Suprapubic skin (tissue), 4 donors: ENCODE measurements at regions not wholly inside any gene's neighbourhood (a gene's known extent, or its start where the extent isn't known, plus 50 kb on each side); places are given as distances from the start of the nearest gene placed in this dataset.
A peak's percentile ranks its signal among the peaks of the same experiment; 100 is the strongest.

Experiments
- DNase-seq, 2 donors: peaks; one replicate each; pipeline ENCODE4 v3.0.0-alpha.2; 2019; ENCODE audit warnings: low spot score in 2 of 2
- H3K27ac ChIP-seq: fragments of 200-600 bp; sonication (generic); one replicate; pipeline ENCODE4 v1.5.1; 2019
- H3K27me3 ChIP-seq: fragments of 200-600 bp; sonication (generic); one replicate; pipeline ENCODE4 v1.5.1; 2019
- H3K36me3 ChIP-seq: fragments of 200-600 bp; sonication (generic); one replicate; pipeline ENCODE4 v1.5.1; 2019
- H3K4me1 ChIP-seq: fragments of 200-600 bp; sonication (generic); one replicate; pipeline ENCODE4 v1.5.1; 2019
- H3K4me3 ChIP-seq: fragments of 200-600 bp; sonication (generic); one replicate; pipeline ENCODE4 v1.5.1; 2019; ENCODE audit warnings: mild to moderate bottlenecking
- H3K9me3 ChIP-seq: fragments of 200-600 bp; sonication (generic); one replicate; pipeline ENCODE4 v1.5.1; 2019
- EP300 ChIP-seq: sonication (generic); formaldehyde crosslinking; IDR thresholded peaks from one replicate; pipeline ENCODE4 v1.6.1; 2017; ENCODE audit warnings: antibody characterized with exemption
- POLR2A ChIP-seq, 2 donors: fragments of 450-650 bp; IDR thresholded peaks; one replicate each; pipeline ENCODE4 v1.6.1; 2017; ENCODE audit warnings: antibody characterized with exemption in 2 of 2, mild to moderate bottlenecking in 2 of 2, moderate library complexity in 2 of 2
- POLR2AphosphoS5 ChIP-seq, 3 donors: sonication (generic); formaldehyde crosslinking; IDR thresholded peaks; one replicate each; pipeline ENCODE4 v1.6.1; 2017; ENCODE audit warnings: antibody characterized with exemption in 3 of 3
- WGBS: methylation state at CpG from one replicate; pipeline ENCODE4 v1.1.5; 2018; 5-methylcytosine and 5-hydroxymethylcytosine counted together
- TF ChIP-seq, protein P1 (sequence below), 2 donors: fragments of 200-600 bp in 1 of 2; fragments of 450-650 bp in 1 of 2; sonication (generic) in 1 of 2; IDR thresholded peaks; one replicate each; pipeline ENCODE4 v1.5.1; 2016 to 2019; ENCODE audit warnings: antibody characterized with exemption in 2 of 2, mild to moderate bottlenecking in 1 of 2, moderate library complexity in 1 of 2

DNA sequence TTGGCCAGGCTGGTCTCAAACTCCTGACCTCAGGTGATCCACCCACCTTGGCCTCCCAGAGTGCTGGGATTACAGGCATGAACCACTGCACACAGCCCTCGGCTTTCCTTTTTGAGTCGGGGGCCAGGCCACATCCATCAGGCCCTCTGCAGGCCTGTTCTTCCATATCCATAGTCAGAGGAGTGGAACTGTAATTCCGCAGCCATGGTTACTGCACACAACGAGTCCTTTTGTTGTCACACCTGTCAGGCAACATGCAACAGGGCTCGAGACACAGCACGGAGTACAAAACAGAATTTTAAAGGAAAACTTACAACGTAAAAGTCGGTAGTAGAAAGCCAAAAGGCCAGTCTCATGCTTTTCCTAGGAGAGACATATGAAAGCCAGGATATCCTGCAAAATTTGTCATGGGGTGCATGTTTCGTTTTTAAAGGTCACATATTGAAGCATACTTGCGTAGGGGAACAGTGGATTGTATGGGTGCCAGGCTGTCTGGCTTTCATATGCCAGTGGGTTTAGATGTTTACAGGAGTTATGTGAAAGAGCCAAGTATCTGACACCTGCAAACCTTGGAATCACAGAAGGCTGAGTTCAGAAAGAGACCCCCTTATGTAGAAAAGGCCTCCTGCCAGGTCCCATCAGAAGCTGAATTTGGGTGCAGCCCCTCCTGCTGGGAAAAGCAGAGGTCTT lies 63.2 kb upstream of the LPP start:
- WGBS: 86% methylated on average over 9 of the region's 10 CpGs
- H3K4me3 ChIP-seq: no peak overlapping the region
- H3K27me3 ChIP-seq: no peaks in the 10 kb centered on the region
- TF ChIP-seq POLR2AphosphoS5 (IDR thresholded peaks at IDR 0.05): no peak
- TF ChIP-seq, protein P1, sequence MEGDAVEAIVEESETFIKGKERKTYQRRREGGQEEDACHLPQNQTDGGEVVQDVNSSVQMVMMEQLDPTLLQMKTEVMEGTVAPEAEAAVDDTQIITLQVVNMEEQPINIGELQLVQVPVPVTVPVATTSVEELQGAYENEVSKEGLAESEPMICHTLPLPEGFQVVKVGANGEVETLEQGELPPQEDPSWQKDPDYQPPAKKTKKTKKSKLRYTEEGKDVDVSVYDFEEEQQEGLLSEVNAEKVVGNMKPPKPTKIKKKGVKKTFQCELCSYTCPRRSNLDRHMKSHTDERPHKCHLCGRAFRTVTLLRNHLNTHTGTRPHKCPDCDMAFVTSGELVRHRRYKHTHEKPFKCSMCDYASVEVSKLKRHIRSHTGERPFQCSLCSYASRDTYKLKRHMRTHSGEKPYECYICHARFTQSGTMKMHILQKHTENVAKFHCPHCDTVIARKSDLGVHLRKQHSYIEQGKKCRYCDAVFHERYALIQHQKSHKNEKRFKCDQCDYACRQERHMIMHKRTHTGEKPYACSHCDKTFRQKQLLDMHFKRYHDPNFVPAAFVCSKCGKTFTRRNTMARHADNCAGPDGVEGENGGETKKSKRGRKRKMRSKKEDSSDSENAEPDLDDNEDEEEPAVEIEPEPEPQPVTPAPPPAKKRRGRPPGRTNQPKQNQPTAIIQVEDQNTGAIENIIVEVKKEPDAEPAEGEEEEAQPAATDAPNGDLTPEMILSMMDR (IDR thresholded peaks at IDR 0.05): no peak
- no peak for TF ChIP-seq POLR2A (IDR thresholded peaks at IDR 0.05)
- no peak for TF ChIP-seq EP300
- H3K4me1 ChIP-seq: peaks cover 14% of the 10 kb centered on the region
- no peaks in the 10 kb centered on the region for H3K9me3 ChIP-seq
- H3K36me3 ChIP-seq: no peaks in the 10 kb centered on the region
- peak overlapping the region; percentile 8 for H3K27ac ChIP-seq
- no peak for DNase-seq

DNA sequence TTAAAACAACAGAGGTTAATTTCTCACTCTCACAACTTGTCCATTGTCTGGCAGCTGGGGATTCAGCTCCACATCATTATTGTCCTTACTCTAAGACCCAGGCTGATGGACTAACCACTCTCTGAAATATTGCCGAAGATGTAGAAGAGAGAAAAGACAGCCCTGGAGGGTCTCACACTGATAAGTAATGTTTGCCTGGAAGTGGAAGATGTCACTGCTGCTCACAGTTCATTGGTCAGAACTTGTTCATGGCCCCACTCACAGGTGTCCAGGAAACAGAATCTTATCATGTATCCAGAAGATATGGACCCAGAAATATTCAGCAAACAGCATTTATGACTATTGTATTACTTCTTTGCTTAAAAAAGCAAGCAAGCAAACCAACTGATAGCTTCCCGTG lies 62.2 kb upstream of the LPP start:
- TF ChIP-seq EP300 (no peak), POLR2AphosphoS5 (IDR thresholded peaks at IDR 0.05) (no peak), POLR2A (IDR thresholded peaks at IDR 0.05) (no peak)
- TF ChIP-seq, protein P1 (IDR thresholded peaks at IDR 0.05): no peak
- peaks cover 14% of the 10 kb centered on the region for H3K4me1 ChIP-seq
- peak overlapping the region; percentile 8 for H3K27ac ChIP-seq
- no peaks in the 10 kb centered on the region for H3K9me3 ChIP-seq
- DNase-seq: no peak
- no peaks in the 10 kb centered on the region for H3K27me3 ChIP-seq
- 70% methylated on average over 2 of the region's 2 CpGs for WGBS
- H3K36me3 ChIP-seq: no peaks in the 10 kb centered on the region
- no peak overlapping the region for H3K4me3 ChIP-seq

DNA sequence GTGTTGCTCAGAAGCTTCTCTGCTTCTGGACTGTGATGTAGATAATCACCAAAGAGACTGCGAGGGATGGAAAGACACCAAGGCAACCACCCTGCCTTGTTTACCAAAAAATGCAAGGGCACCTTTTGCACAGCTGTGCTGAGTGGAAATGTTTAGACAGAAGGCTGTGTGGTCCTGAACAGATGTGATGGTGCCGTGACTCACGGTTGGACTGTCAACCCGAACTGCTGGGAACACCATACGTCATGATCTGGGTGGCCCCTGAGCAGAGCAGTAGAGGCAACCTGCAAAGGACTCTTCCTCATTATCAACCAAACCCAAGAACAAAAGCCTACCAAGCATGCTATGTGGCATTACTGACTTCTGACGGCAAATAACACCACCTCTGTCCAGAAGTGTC lies 61.3 kb upstream of the LPP start:
- H3K9me3 ChIP-seq: no peaks in the 10 kb centered on the region
- no peak overlapping the region for H3K4me3 ChIP-seq
- H3K36me3 ChIP-seq: no peaks in the 10 kb centered on the region
- no peak overlapping the region for H3K27ac ChIP-seq
- no peaks in the 10 kb centered on the region for H3K27me3 ChIP-seq
- 37% methylated on average over 6 of the region's 6 CpGs for WGBS
- DNase-seq: no peak
- H3K4me1 ChIP-seq: peaks cover 14% of the 10 kb centered on the region
- TF ChIP-seq POLR2A (IDR thresholded peaks at IDR 0.05) (no peak), POLR2AphosphoS5 (IDR thresholded peaks at IDR 0.05) (no peak), EP300 (no peak)
- TF ChIP-seq, protein P1 (IDR thresholded peaks at IDR 0.05): no peak

DNA sequence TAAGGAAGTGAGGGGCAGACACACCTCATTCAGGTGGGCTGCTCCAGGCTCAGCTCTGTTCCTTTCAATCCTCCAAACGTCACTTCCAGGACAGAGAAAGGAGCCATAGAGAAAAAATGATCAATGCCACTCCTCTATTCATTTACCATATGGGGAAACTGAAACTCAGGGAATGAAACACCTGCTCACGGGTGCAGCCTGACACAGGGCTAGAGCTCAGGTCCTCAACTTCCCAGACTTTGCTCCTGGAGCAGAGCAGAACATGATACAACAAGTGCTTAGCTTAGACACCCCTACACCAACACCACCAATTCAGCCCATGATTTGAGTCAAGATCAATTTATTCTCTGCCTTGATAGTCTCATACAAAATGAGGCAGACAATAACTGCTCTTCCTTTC lies 58.5 kb upstream of the LPP start:
- Histone ChIP-seq H3K36me3 (no peaks in the 10 kb centered on the region), H3K27ac (no peak overlapping the region), H3K9me3 (no peaks in the 10 kb centered on the region), H3K27me3 (no peaks in the 10 kb centered on the region), H3K4me1 (peaks cover 14% of the 10 kb centered on the region), H3K4me3 (no peak overlapping the region)
- no peak for DNase-seq
- TF ChIP-seq POLR2A (IDR thresholded peaks at IDR 0.05) (no peak), POLR2AphosphoS5 (IDR thresholded peaks at IDR 0.05) (no peak), EP300 (no peak)
- TF ChIP-seq, protein P1 (IDR thresholded peaks at IDR 0.05): no peak
- 79% methylated on average over 2 of the region's 2 CpGs for WGBS

DNA sequence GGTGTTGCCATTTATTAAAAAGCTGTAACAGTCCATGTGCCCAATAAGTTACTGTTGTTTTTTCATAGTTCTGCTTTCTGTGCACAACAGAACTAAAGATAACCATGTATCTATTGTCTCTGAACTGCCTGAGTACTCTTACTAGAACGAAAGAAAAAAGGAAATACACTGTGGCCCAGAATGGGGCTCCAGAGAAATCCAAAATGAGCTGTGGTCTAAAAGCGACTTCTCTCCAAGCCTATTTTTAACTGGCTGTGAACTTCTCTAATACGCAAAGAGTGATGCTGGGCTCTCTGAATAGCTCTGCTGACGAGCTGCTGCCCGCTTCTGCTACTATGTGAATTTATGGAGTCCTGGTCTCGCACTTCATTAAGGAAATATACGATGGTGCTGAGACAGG lies 56.2 kb upstream of the LPP start:
- 87% methylated on average over 7 of the region's 7 CpGs for WGBS
- no peaks in the 10 kb centered on the region for H3K27me3 ChIP-seq
- no peaks in the 10 kb centered on the region for H3K4me1 ChIP-seq
- H3K36me3 ChIP-seq: no peaks in the 10 kb centered on the region
- H3K27ac ChIP-seq: no peak overlapping the region
- H3K9me3 ChIP-seq: no peaks in the 10 kb centered on the region
- no peak overlapping the region for H3K4me3 ChIP-seq
- TF ChIP-seq POLR2AphosphoS5 (IDR thresholded peaks at IDR 0.05) (no peak), POLR2A (IDR thresholded peaks at IDR 0.05) (no peak), EP300 (no peak)
- TF ChIP-seq, protein P1 (IDR thresholded peaks at IDR 0.05): no peak
- DNase-seq: no peak
